Calu3 (cell line): ENCODE measurements at regions not wholly inside any gene's neighbourhood (a gene's known extent, or its start where the extent isn't known, plus 50 kb on each side); places are given as distances from the start of the nearest gene placed in this dataset.

Source experiments
- BruUV-seq: library from RNA; stranded (reverse); fragments of 400-500 nt; replicated peaks from 2 replicates; lab custom pipeline; 2021; lab: Mats Ljungman, UMichigan
- CTCF ChIA-PET: fragments of 300-600 bp; sonication (Branson Sonifier 250); formaldehyde crosslinking; loops from one replicate; lab custom pipeline; 2022; ENCODE audit warnings: antibody characterized with exemption; lab: Charles Lee
- DNase-seq: peaks from one replicate; pipeline ENCODE4 v3.0.0; 2022
- H3K27ac Mint-ChIP-seq: one replicate; pipeline ENCODE4 v1.8.0; 2022; ENCODE audit warnings: mixed read lengths; ENCODE audit not compliant: unreplicated experiment
- H3K27me3 Mint-ChIP-seq: one replicate; pipeline ENCODE4 v1.8.0; 2022; ENCODE audit warnings: mixed read lengths; ENCODE audit not compliant: unreplicated experiment
- H3K36me3 Mint-ChIP-seq: one replicate; pipeline ENCODE4 v1.8.0; 2022; ENCODE audit warnings: mild to moderate bottlenecking, moderate library complexity, mixed read lengths; ENCODE audit not compliant: insufficient read depth, unreplicated experiment
- H3K4me1 Mint-ChIP-seq: one replicate; pipeline ENCODE4 v1.8.0; 2022; ENCODE audit warnings: mild to moderate bottlenecking, low read depth, mixed read lengths; ENCODE audit not compliant: unreplicated experiment
- H3K4me3 Mint-ChIP-seq: one replicate; pipeline ENCODE4 v1.8.0; 2022; ENCODE audit warnings: mild to moderate bottlenecking, low read depth, moderate library complexity, mixed read lengths; ENCODE audit not compliant: unreplicated experiment
- H3K9me3 Mint-ChIP-seq: one replicate; pipeline ENCODE4 v1.8.0; 2022; ENCODE audit warnings: low read depth, mixed read lengths; ENCODE audit not compliant: unreplicated experiment
- CTCF ChIP-seq: fragments of 200-600 bp; IDR thresholded peaks from one replicate; pipeline ENCODE4 v1.8.0; 2022; ENCODE audit warnings: antibody characterized with exemption; ENCODE audit not compliant: unreplicated experiment
- intact Hi-C: fragments of 100-400 bp; cut with micrococcal nuclease; formaldehyde crosslinking; loops from one replicate; pipeline ENCODE4 v1.10.0; 2022; ENCODE audit not compliant: unreplicated experiment

GRCh38 chr2:191508738-191509137 is 169.2 kb upstream of the NABP1 start:
- no TSS peak for BruUV-seq
- TF ChIP-seq CTCF = no peak
- intact Hi-C loops = no loop called here

GRCh38 chr2:191512216-191512835 is 165.6 kb upstream of the NABP1 start:
- no peak for TF ChIP-seq CTCF
- BruUV-seq = no TSS peak
- no peak overlapping the region for H3K4me3 Mint-ChIP-seq
- H3K27me3 Mint-ChIP-seq = no peaks in the 10 kb centered on the region
- no peak overlapping the region for H3K27ac Mint-ChIP-seq
- no peaks in the 10 kb centered on the region for H3K36me3 Mint-ChIP-seq
- CTCF ChIA-PET = no interaction called here
- intact Hi-C loops = no loop called here
- H3K4me1 Mint-ChIP-seq = peaks cover 7% of the 10 kb centered on the region
- DNase-seq = no peak
- H3K9me3 Mint-ChIP-seq = peaks cover 9% of the 10 kb centered on the region

More at GRCh38 chr2:191508738-191509137, 169.2 kb upstream of the NABP1 start:
- CTCF ChIA-PET = interaction anchor here (0.5 to 0.7 kb wide), 2 partner anchors 120 to 353 kb away, joined by 3 to 5 read pairs; no protein-coding TSS in a partner anchor
- H3K4me3 Mint-ChIP-seq = no peak overlapping the region
- no peak overlapping the region for H3K27ac Mint-ChIP-seq
- H3K27me3 Mint-ChIP-seq = no peaks in the 10 kb centered on the region
- peaks cover 15% of the 10 kb centered on the region for H3K4me1 Mint-ChIP-seq
- no peak for DNase-seq
- no peaks in the 10 kb centered on the region for H3K36me3 Mint-ChIP-seq
- peaks cover 16% of the 10 kb centered on the region for H3K9me3 Mint-ChIP-seq

GRCh38 chr2:191512874-191513273 is 165.1 kb upstream of the NABP1 start:
- Mint-ChIP-seq H3K4me1 (peaks cover 1% of the 10 kb centered on the region), H3K36me3 (no peaks in the 10 kb centered on the region), H3K27ac (no peak overlapping the region), H3K27me3 (no peaks in the 10 kb centered on the region), H3K9me3 (peaks cover 5% of the 10 kb centered on the region), H3K4me3 (no peak overlapping the region)
- DNase-seq = no peak
- no TSS peak for BruUV-seq
- TF ChIP-seq CTCF = no peak
- CTCF ChIA-PET = no interaction called here
- intact Hi-C loops = no loop called here

- intact Hi-C loops = no loop called here
- no peak overlapping the region for H3K4me3 Mint-ChIP-seq
- CTCF ChIA-PET = no interaction called here
- no peaks in the 10 kb centered on the region for H3K4me1 Mint-ChIP-seq
- no peaks in the 10 kb centered on the region for H3K36me3 Mint-ChIP-seq
- H3K27me3 Mint-ChIP-seq = no peaks in the 10 kb centered on the region
- H3K27ac Mint-ChIP-seq = no peak overlapping the region
- no TSS peak for BruUV-seq
- no peak for DNase-seq
- H3K9me3 Mint-ChIP-seq = no peaks in the 10 kb centered on the region
- TF ChIP-seq CTCF = no peak
Measured at GRCh38 chr2:191514613-191515012, 163.3 kb upstream of the NABP1 start.
